HepG2 (cell line): ENCODE measurements at regions not wholly inside any gene's neighbourhood (a gene's known extent, or its start where the extent isn't known, plus 50 kb on each side); places are given as distances from the start of the nearest gene placed in this dataset.

Experiments used
- ATAC-seq: fragments of 200-7000 bp; cut with Tn5 transposase; 3 replicates; pipeline ENCODE4 v1.9.1; 2020; ENCODE audit warnings: mild to moderate bottlenecking, moderate library complexity
- BruUV-seq: library from RNA; stranded (reverse); fragments of 400-500 nt; replicated peaks from 2 replicates; lab custom pipeline; 2021; lab: Mats Ljungman, UMichigan
- CTCF ChIA-PET: fragments of 300-600 bp; formaldehyde crosslinking; extraction: SDS; loops from one replicate; lab custom pipeline; 2021; ENCODE audit warnings: low total read pairs, inconsistent platforms, low intra/inter-chr PET ratio; lab: Yijun Ruan, JAX
- POLR2A ChIA-PET: fragments of 350-600 bp; sonication (Branson Sonifier 250); formaldehyde crosslinking; loops from one replicate; lab custom pipeline; 2020; ENCODE audit warnings: antibody characterized with exemption, inconsistent platforms; lab: Yijun Ruan, JAX
- DNase-seq: peaks from one replicate; pipeline ENCODE4 v3.0.0-alpha.2; 2015; ENCODE audit warnings: low spot score
- FAIRE-seq: peaks from 3 replicates; lab custom pipeline; 2011; peaks lifted over from hg19 to GRCh38; lab: Jason Lieb, UNC
- H2AFZ ChIP-seq: one replicate; pipeline ENCODE4 v1.6.1; 2011; ENCODE audit warnings: low read length, inconsistent platforms
- H3K27ac ChIP-seq: fragments of 300-600 bp; 3 replicates; pipeline ENCODE4 v1.8.0; 2011; ENCODE audit warnings: mixed run types, mild to moderate bottlenecking, mixed read lengths, low read length, inconsistent platforms; ENCODE audit not compliant: insufficient read depth; ENCODE audit errors: extremely low read length
- H3K27me3 ChIP-seq, 2 experiments: fragments of 200-600 bp in 1 of 2; 2 replicates in 1 of 2; 3 replicates in 1 of 2; pipeline versions ENCODE4 v1.6.0 to v1.8.0; 2011; ENCODE audit warnings: low read length in 2 of 2, mild to moderate bottlenecking in 2 of 2, moderate library complexity in 2 of 2, inconsistent platforms in 1 of 2; ENCODE audit not compliant: insufficient read depth in 2 of 2, control insufficient read depth in 1 of 2
- H3K36me3 ChIP-seq, 2 experiments: fragments of 200-600 bp in 1 of 2; replicated peaks in 1 of 2; 2 replicates in 1 of 2; 3 replicates in 1 of 2; pipeline versions ENCODE4 v1.5.1 to v1.8.0; 2011; ENCODE audit warnings: low read length in 2 of 2, inconsistent platforms in 1 of 2; ENCODE audit not compliant: insufficient read depth in 2 of 2, control insufficient read depth in 1 of 2
- H3K4me1 ChIP-seq: 2 replicates; pipeline ENCODE4 v1.5.1; 2012; ENCODE audit warnings: low read length, inconsistent platforms; ENCODE audit not compliant: insufficient read depth
- H3K4me2 ChIP-seq: 2 replicates; pipeline ENCODE4 v1.6.0; 2011; ENCODE audit warnings: low read depth, low read length, inconsistent platforms
- H3K4me3 ChIP-seq, 3 experiments: fragments of 200-600 bp in 1 of 3; sonication (generic), shearing (Covaris generic) in 1 of 3; replicated peaks in 1 of 3; 2 replicates each; pipeline ENCODE4 v1.5.1; 2011 to 2016; ENCODE audit warnings: low read length in 3 of 3, inconsistent platforms in 2 of 3, low read depth in 2 of 3, mild to moderate bottlenecking in 2 of 3, control low read depth in 1 of 3, mixed read lengths in 1 of 3; ENCODE audit not compliant: insufficient read depth in 1 of 3
- H3K79me2 ChIP-seq: one replicate; pipeline ENCODE4 v1.6.1; 2011; ENCODE audit warnings: low read length, inconsistent platforms; ENCODE audit not compliant: insufficient read depth
- H3K9ac ChIP-seq: 2 replicates; pipeline ENCODE4 v1.6.0; 2011; ENCODE audit warnings: mild to moderate bottlenecking, low read depth, low read length, inconsistent platforms; ENCODE audit not compliant: insufficient read depth
- H3K9me3 ChIP-seq: 2 replicates; pipeline ENCODE4 v1.5.1; 2012; ENCODE audit warnings: mild to moderate bottlenecking, low read length
- H4K20me1 ChIP-seq: 2 replicates; pipeline ENCODE4 v1.6.0; 2011; ENCODE audit warnings: inconsistent platforms, mild to moderate bottlenecking, low read length, moderate library complexity; ENCODE audit not compliant: insufficient read depth
- ARNTL ChIP-seq: sonication (generic); formaldehyde crosslinking; IDR thresholded peaks from 2 replicates; pipeline ENCODE4 v1.4.0; 2020; ENCODE audit warnings: mild to moderate bottlenecking, missing genetic modification reagents
- CEBPB ChIP-seq: IDR thresholded peaks from 2 replicates; pipeline ENCODE4 v1.6.1; 2011; ENCODE audit warnings: low read depth, low read length, improper control_type of control experiment, borderline replicate concordance
- JUNB ChIP-seq: sonication (generic); formaldehyde crosslinking; IDR thresholded peaks from 2 replicates; pipeline ENCODE4 v1.8.0; 2022; ENCODE audit warnings: missing genetic modification reagents, mild to moderate bottlenecking, borderline replicate concordance
- NRL ChIP-seq: sonication (generic); formaldehyde crosslinking; IDR thresholded peaks from 2 replicates; pipeline ENCODE4 v1.5.0; 2020; ENCODE audit warnings: missing genetic modification reagents, mild to moderate bottlenecking, moderate library complexity, borderline replicate concordance
- RBM39 ChIP-seq: fragments of 200-400 bp; formaldehyde crosslinking; IDR thresholded peaks from one replicate; pipeline ENCODE4 v1.6.1; 2018; ENCODE audit warnings: antibody characterized with exemption, mild to moderate bottlenecking, low read depth, low read length; ENCODE audit not compliant: poor library complexity, severe bottlenecking
- RFX1 ChIP-seq: fragments of 450-650 bp; IDR thresholded peaks from 2 replicates; pipeline ENCODE4 v1.6.1; 2017
- SALL2 ChIP-seq: sonication (generic); formaldehyde crosslinking; IDR thresholded peaks from 2 replicates; pipeline ENCODE4 v1.8.1; 2023; ENCODE audit warnings: mild to moderate bottlenecking, missing genetic modification reagents, inconsistent platforms
- SIX1 ChIP-seq: sonication (generic); formaldehyde crosslinking; IDR thresholded peaks from 2 replicates; pipeline ENCODE4 v1.4.0; 2020; ENCODE audit warnings: missing genetic modification reagents, borderline replicate concordance
- SMYD3 ChIP-seq: sonication (generic); formaldehyde crosslinking; IDR thresholded peaks from 2 replicates; pipeline ENCODE4 v1.8.1; 2023; ENCODE audit warnings: mild to moderate bottlenecking, missing genetic modification reagents
- SRY ChIP-seq: sonication (generic); formaldehyde crosslinking; IDR thresholded peaks from 2 replicates; pipeline ENCODE4 v1.8.0; 2022; ENCODE audit warnings: mild to moderate bottlenecking, missing genetic modification reagents
- TBP ChIP-seq: sonication (generic); formaldehyde crosslinking; IDR thresholded peaks from 2 replicates; pipeline ENCODE4 v1.5.0; 2020; ENCODE audit warnings: missing genetic modification reagents
- TBX3 ChIP-seq: fragments of 450-650 bp; IDR thresholded peaks from 2 replicates; pipeline ENCODE4 v1.6.1; 2017; ENCODE audit warnings: antibody characterized with exemption, mild to moderate bottlenecking, inconsistent platforms, borderline replicate concordance
- TRIM24 ChIP-seq: sonication (generic); formaldehyde crosslinking; IDR thresholded peaks from 2 replicates; pipeline ENCODE4 v1.8.0; 2022; ENCODE audit warnings: mild to moderate bottlenecking, missing genetic modification reagents
- ZIK1 ChIP-seq: sonication (generic); formaldehyde crosslinking; IDR thresholded peaks from 2 replicates; pipeline ENCODE4 v1.5.0; 2020; ENCODE audit warnings: mild to moderate bottlenecking, low read depth, missing genetic modification reagents, borderline replicate concordance
- ZNF33A ChIP-seq: sonication (generic); formaldehyde crosslinking; IDR thresholded peaks from 2 replicates; pipeline ENCODE4 v1.5.1; 2020; ENCODE audit warnings: missing genetic modification reagents, mild to moderate bottlenecking, moderate library complexity, borderline replicate concordance
- ZNF543 ChIP-seq: sonication (generic); formaldehyde crosslinking; IDR thresholded peaks from 2 replicates; pipeline ENCODE4 v1.4.0; 2020; ENCODE audit warnings: mild to moderate bottlenecking, missing genetic modification reagents
- ZSCAN22 ChIP-seq: sonication (generic); formaldehyde crosslinking; IDR thresholded peaks from 2 replicates; pipeline ENCODE4 v1.4.0; 2020; ENCODE audit warnings: mild to moderate bottlenecking, missing genetic modification reagents
- WGBS: methylation state at CpG from one replicate; pipeline ENCODE4 v1.1.6; 2017; ENCODE audit warnings: low lambda C conversion rate; 5-methylcytosine and 5-hydroxymethylcytosine counted together
- in situ Hi-C: cut with HindIII; loops from 2 replicates; pipeline ENCODE4 v1.10.0; 2017; ENCODE audit warnings: low pct_unique_long_range_greater_than_20kb; ENCODE audit not compliant: extremely low pct_ligation_motif_present
- intact Hi-C: fragments of 100-400 bp; cut with micrococcal nuclease; formaldehyde crosslinking; loops from one replicate; pipeline ENCODE4 v1.10.0; 2022; ENCODE audit not compliant: unreplicated experiment
- TF ChIP-seq, protein P1 (sequence below): sonication (generic); formaldehyde crosslinking; IDR thresholded peaks from 2 replicates; pipeline ENCODE4 v1.5.1; 2020; ENCODE audit warnings: mild to moderate bottlenecking, moderate library complexity, missing genetic modification reagents
- TF ChIP-seq, protein P2 (sequence below): sonication (generic); formaldehyde crosslinking; IDR thresholded peaks from 2 replicates; pipeline ENCODE4 v1.5.0; 2020; ENCODE audit warnings: missing genetic modification reagents

DNA sequence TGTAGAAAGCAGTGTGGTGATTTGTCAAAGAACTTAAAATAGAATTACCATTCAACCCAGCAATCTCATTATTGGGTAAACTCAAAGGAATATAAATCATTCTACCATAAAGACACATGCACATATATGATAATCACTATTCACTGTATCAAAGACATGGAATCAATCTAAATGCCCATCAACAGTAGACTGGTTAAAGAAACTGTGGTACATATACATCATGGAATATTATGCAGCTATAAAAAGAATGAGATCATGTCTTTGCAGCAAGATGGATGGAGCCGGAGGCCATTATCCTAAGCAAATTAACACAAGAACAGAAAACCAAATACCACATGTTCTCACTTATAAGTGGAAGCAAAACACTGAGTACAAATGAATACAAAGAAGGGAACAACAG, 281.5 kb upstream of the MAGI2 start:
- in situ Hi-C loops = loop anchor here (25.0 kb wide), 1 partner anchor 448 kb away; no protein-coding TSS in a partner anchor
- no peak for FAIRE-seq

DNA sequence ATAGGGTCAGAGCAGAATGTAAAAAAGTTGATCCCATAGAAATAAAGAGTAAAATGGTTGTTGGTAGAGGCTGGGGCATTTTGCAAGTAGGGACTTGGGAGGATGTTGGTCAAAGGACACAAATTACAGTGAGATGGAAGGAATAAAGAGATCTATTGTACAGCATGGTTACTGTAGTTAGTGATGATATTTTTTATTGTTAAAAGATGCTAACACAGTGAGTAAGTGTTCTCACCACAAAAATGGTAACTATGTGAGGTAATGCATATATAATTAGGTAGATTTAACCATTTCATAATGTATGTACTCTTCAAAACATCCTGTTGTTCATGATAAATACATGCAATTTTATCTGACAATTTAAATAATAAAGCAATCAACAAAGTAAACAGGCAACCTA, 280.7 kb upstream of the MAGI2 start:
- intact Hi-C loops (no loop called here), in situ Hi-C loops (loop anchor here (25.0 kb wide), 1 partner anchor 447 kb away; no protein-coding TSS in a partner anchor)
- Histone ChIP-seq H4K20me1 (no peaks in the 10 kb centered on the region), H3K36me3 (no peaks in the 10 kb centered on the region), H3K4me3 (no peak overlapping the region), H3K4me2 (no peak overlapping the region), H3K9ac (no peak overlapping the region), H2AFZ (no peak overlapping the region), H3K4me1 (no peaks in the 10 kb centered on the region), H3K9me3 (peaks cover 15% of the 10 kb centered on the region; the same call in 1 of the 2 replicates), H3K27me3 (no peaks in the 10 kb centered on the region), H3K79me2 (no peaks in the 10 kb centered on the region), H3K27ac (no peak overlapping the region)
- POLR2A ChIA-PET = no interaction called here
- CTCF ChIA-PET = no interaction called here
- FAIRE-seq (no peak), DNase-seq (no peak), ATAC-seq (no peak)
- BruUV-seq = no TSS peak
- no peak for TF ChIP-seq ZSCAN22 (CRISPR knock-in tag)
- TF ChIP-seq, protein P1, sequence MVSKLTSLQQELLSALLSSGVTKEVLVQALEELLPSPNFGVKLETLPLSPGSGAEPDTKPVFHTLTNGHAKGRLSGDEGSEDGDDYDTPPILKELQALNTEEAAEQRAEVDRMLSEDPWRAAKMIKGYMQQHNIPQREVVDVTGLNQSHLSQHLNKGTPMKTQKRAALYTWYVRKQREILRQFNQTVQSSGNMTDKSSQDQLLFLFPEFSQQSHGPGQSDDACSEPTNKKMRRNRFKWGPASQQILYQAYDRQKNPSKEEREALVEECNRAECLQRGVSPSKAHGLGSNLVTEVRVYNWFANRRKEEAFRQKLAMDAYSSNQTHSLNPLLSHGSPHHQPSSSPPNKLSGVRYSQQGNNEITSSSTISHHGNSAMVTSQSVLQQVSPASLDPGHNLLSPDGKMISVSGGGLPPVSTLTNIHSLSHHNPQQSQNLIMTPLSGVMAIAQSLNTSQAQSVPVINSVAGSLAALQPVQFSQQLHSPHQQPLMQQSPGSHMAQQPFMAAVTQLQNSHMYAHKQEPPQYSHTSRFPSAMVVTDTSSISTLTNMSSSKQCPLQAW (CRISPR knock-in tag) = no peak
- TF ChIP-seq SALL2 (CRISPR knock-in tag) = no peak
- TF ChIP-seq ZNF543 (CRISPR knock-in tag) = no peak
- TF ChIP-seq SMYD3 (CRISPR knock-in tag) = no peak
- TF ChIP-seq JUNB (CRISPR knock-in tag) = no peak
- TF ChIP-seq SRY = no peak
- no peak for TF ChIP-seq ZIK1 (CRISPR knock-in tag)
- no peak for TF ChIP-seq TBP
- TF ChIP-seq ARNTL (CRISPR knock-in tag) = no peak
- no peak for TF ChIP-seq RFX1
- TF ChIP-seq, protein P2, sequence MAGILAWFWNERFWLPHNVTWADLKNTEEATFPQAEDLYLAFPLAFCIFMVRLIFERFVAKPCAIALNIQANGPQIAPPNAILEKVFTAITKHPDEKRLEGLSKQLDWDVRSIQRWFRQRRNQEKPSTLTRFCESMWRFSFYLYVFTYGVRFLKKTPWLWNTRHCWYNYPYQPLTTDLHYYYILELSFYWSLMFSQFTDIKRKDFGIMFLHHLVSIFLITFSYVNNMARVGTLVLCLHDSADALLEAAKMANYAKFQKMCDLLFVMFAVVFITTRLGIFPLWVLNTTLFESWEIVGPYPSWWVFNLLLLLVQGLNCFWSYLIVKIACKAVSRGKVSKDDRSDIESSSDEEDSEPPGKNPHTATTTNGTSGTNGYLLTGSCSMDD (CRISPR knock-in tag) = no peak
- no peak for TF ChIP-seq TRIM24 (CRISPR knock-in tag)
- TF ChIP-seq TBX3 = no peak
- TF ChIP-seq CEBPB = no peak

More for the DNA sequence above, 281.5 kb upstream of the MAGI2 start:
- no peak overlapping the region for H2AFZ ChIP-seq
- H3K9ac ChIP-seq = no peak overlapping the region
- peaks cover 15% of the 10 kb centered on the region; the same call in 1 of the 2 replicates for H3K9me3 ChIP-seq
- POLR2A ChIA-PET = no interaction called here
- ATAC-seq (no peak), DNase-seq (no peak)
- BruUV-seq = no TSS peak
- intact Hi-C loops = no loop called here
- H3K4me3 ChIP-seq = no peak overlapping the region
- no peak for TF ChIP-seq RBM39
- TF ChIP-seq NRL (CRISPR knock-in tag) = no peak
- TF ChIP-seq SIX1 (CRISPR knock-in tag) = no peak
- no peak for TF ChIP-seq ZNF33A (CRISPR knock-in tag)
- TF ChIP-seq, all 625 proteins: peak for 0
- H3K4me2 ChIP-seq = no peak overlapping the region
- H3K27me3 ChIP-seq = no peaks in the 10 kb centered on the region
- CTCF ChIA-PET = no interaction called here
- H4K20me1 ChIP-seq = no peaks in the 10 kb centered on the region
- H3K36me3 ChIP-seq = no peaks in the 10 kb centered on the region
- H3K4me1 ChIP-seq = no peaks in the 10 kb centered on the region
- H3K79me2 ChIP-seq = no peaks in the 10 kb centered on the region
- H3K27ac ChIP-seq = no peak overlapping the region
- WGBS = 59% methylated on average over 1 of the region's 1 CpG
